Jurkat, Clone E6-1 (cell line): ENCODE measurements at regions not wholly inside any gene's neighbourhood (a gene's known extent, or its start where the extent isn't known, plus 50 kb on each side); places are given as distances from the start of the nearest gene placed in this dataset.
A peak's percentile ranks its signal among the peaks of the same experiment; 100 is the strongest.
"Not testable (repeated sequence)": the region's sequence is repeated elsewhere in the genome, so short reads cannot be mapped to it uniquely, and the experiment has no call there.

Experiments used
- DNase-seq: peaks from one replicate; pipeline ENCODE4 v3.0.0-alpha.2; 2011; ENCODE audit warnings: low read depth, low spot score
- H3K4me3 ChIP-seq: 2 replicates; pipeline ENCODE4 v1.5.1; 2011; ENCODE audit warnings: mild to moderate bottlenecking, low read length, control low read depth, moderate library complexity

- no peak for DNase-seq
Measured at GRCh38 chr3:137820366-137820765, 56.3 kb downstream of the SOX14 start.

DNA sequence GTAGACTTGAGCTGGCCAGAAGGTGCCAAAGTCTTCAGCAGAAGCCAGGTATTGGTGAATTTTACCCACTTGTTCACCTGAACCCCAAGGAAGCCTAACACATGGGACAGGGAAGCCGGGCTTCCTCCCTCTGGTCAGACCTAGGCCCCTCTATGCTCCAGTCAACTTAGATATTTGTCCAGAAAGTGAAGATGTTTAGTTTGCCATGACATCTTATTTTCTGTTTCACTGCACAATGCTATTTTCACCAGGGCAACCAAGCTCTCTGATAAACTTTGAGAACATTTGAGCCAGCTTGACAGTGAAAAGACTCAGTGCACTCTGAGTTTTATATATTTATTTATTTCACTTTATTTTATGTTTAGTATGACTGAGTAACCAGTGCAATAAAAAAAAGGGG lies 71.0 kb downstream of the SOX14 start:
- no peak for DNase-seq
- H3K4me3 ChIP-seq = no peak overlapping the region

More at GRCh38 chr3:137820366-137820765, 56.3 kb downstream of the SOX14 start:
- no peak overlapping the region for H3K4me3 ChIP-seq

DNA sequence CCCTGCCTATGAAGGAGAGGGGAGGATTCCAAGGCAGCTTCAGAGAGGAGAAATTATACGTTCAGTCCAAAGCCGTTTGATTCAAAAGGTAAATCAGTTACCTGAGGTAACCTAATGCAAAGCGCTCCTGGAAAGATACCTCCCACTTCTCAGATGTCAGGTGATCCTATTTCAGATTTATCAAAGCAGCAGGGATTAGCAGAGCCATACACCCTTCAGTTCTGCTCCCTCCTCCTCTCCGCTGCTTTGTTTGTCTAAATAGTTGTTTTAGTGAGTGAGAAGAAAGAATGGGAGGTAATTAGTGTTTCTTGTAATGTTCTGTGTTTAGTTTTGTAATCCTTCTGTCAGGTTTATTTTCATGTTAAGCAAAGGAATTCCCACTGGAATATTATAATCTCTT lies 81.1 kb downstream of the SOX14 start:
- H3K4me3 ChIP-seq = no peak overlapping the region
- no peak for DNase-seq

DNA sequence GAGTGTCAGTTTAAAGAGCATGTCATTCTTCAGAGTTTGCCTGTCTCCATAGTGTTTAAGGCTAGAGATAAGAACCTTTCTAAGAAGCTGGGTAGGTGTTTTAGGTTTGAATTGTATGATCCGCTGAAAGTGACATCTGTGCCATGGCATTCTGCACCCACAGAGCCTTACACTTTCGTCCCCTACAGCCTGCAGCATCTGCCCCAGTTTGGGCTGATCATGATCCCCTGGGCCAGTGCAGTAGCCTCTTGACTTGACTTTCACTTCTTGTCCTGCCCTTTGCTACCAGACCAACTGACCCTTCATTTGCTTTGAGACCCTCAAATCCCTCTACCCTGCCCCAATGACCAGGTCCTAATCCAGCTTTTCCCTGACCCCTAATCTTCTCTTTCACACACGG lies 81.6 kb downstream of the SOX14 start:
- no peak for DNase-seq
- no peak overlapping the region for H3K4me3 ChIP-seq

- no peak overlapping the region for H3K4me3 ChIP-seq
- no peak for DNase-seq
Measured at GRCh38 chr3:137852391-137852830, 88.3 kb downstream of the SOX14 start.

- DNase-seq = no peak
- H3K4me3 ChIP-seq = no peak overlapping the region
Measured at GRCh38 chr3:137854533-137855261, 90.6 kb downstream of the SOX14 start.

DNA sequence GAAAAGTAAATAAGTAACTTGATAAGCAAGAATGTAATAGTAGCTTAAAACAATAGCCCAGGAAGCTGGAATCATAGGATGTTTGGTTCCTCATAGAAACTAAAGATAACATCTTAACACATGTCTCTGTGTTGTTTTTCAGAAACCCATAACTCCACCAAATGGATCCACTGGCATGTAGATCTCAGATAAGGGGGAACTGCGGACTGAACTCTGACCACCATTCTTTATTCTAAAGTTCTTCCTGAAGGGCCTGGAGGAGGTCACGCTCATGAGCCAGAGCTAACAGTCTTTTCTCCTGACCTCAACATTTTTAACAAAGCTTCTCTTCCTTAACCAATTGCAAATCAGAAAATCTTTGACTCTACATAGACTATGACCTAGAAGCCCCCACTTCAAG lies 101.9 kb downstream of the SOX14 start:
- H3K4me3 ChIP-seq = no peak overlapping the region
- DNase-seq = no peak

GRCh38 chr3:137866933-137867332 lies 102.8 kb downstream of the SOX14 start:
- DNase-seq = no peak
- H3K4me3 ChIP-seq = no peak overlapping the region

GRCh38 chr3:137867611-137868010 lies 103.5 kb downstream of the SOX14 start:
- H3K4me3 ChIP-seq = no peak overlapping the region
- DNase-seq = no peak

- no peak overlapping the region for H3K4me3 ChIP-seq
- no peak for DNase-seq
Measured at GRCh38 chr3:137869022-137869421, 104.9 kb downstream of the SOX14 start.

GRCh38 chr3:137872589-137872988 lies 108.5 kb downstream of the SOX14 start:
- DNase-seq, H3K4me3 ChIP-seq: not testable (repeated sequence)

- not testable (repeated sequence) for DNase-seq, H3K4me3 ChIP-seq
Measured at GRCh38 chr3:137896842-137897241, 113.1 kb upstream of the CLDN18 start.

- H3K4me3 ChIP-seq = no peak overlapping the region
- DNase-seq = no peak
Measured at GRCh38 chr3:137906985-137907649, 102.8 kb upstream of the CLDN18 start.

GRCh38 chr3:137924628-137925027 lies 85.3 kb upstream of the CLDN18 start:
- no peak overlapping the region for H3K4me3 ChIP-seq
- no peak for DNase-seq

DNA sequence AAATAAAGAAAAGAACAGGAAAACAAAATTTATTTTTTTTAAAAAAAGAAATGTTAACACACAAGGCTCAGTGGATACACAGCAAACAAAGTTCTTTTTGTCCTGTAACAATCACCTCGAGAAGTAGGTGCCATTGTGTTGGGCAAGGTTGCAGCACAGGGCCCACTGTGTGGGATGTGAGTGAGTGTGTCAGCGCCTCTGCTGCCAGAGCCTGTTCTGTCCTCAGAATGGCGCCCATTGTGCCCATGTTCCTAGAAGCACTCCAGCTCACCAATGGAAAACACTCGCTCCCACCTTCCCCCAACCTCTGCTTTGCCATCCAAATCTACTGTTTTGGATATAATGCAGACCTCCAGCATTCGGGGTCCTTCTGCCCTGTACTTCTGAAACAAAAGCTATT lies 84.9 kb upstream of the CLDN18 start:
- no peak overlapping the region for H3K4me3 ChIP-seq
- no peak for DNase-seq

- no peak overlapping the region for H3K4me3 ChIP-seq
- DNase-seq = no peak
Measured at GRCh38 chr3:137926991-137927390, 83.0 kb upstream of the CLDN18 start.

DNA sequence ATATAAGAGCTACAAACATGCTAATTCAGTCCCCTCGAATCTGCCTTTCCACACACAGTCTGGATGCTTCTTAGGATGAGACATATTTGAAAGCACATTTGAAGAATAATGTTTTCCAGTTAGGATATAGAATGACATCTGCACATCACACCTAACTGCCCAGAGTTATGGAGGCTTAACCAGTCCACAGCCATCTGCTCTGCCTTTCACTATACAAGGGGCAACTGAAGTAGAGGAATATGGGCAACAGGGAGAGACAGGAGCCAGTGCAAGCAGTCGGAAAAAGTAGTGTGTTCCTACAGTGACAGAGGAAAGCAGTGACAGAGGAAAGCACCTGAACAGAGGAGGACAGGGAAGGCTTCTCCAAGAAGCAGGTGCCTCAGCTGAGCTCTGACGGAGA lies 79.0 kb upstream of the CLDN18 start:
- H3K4me3 ChIP-seq = no peak overlapping the region
- no peak for DNase-seq

DNA sequence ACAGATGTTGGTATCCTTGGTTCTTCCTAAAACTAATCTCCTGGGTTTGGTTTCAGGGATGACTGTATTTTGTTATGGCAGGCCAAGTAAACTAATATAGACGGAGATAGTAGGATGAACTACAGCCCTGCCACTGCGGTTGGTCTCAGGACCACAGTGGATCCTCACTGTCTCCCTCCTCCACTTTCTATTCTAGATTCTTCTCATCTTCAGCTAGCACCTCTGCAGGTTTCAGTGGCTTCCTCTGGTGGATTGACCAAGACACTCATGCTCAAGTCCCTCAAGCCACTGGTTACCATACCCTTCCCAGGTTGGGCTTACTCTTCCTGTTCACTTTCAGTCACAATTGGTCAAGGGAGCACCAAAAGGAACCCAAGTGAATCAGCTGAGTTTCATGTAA lies 71.1 kb upstream of the CLDN18 start:
- H3K4me3 ChIP-seq = no peak overlapping the region
- no peak for DNase-seq

DNA sequence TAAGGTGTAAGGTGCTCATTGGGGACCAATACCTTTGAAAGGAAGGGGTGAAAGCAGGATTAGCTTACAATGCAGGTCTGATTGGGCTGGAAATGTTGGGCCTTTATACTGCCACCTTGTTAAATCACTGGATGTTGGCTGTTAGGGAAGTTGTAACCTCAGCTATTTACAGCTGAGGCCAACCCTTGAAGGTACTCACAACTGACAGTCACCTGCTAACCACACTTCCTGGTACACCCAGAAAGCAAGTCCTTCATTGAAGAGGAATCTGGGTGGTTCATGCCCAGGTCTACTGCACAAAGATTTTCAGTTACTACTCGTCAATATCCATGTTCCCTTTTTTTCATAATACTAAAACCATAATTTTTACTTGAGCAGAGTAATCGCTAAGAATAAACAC lies 65.4 kb upstream of the CLDN18 start:
- DNase-seq = peak; percentile 51
- H3K4me3 ChIP-seq = no peak overlapping the region

DNA sequence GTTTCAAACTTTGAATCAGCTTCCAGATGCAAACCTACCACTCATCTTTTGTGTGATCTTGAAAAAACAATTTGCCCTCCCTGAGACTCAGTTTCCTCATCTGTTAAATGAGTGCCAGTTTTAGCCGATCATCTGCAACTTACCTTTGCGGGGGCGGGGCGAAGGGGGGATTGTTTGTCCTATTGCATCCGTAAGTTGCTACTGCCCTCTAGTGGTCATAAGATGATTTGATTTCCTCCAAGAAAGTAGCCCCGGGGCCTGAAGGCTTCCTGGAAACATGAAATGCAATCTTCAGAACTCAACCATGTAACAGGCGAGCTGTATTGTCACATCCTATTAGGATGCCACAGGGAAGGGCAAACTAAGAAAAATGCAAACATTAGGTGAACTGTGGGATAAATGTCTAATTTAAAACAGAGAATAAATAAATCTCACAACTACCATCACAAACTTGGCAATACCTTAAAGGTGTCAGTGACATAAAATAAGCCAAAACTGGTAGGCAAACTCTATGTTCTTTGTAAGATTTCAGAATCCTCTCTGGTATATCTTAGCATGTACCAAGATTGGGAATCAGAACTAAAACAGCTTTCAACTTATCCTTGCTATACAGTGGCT lies 63.5 kb upstream of the CLDN18 start:
- H3K4me3 ChIP-seq = no peak overlapping the region
- peak; percentile 77 for DNase-seq
